Natural killer cell (primary cell): ENCODE measurements at regions not wholly inside any gene's neighbourhood (a gene's known extent, or its start where the extent isn't known, plus 50 kb on each side); places are given as distances from the start of the nearest gene placed in this dataset.

Experiments
- ATAC-seq, 3 donors: fragments of 150-1000 bp in 2 of 3; fragments of 200-7000 bp in 1 of 3; cut with Tn5 transposase; 1 replicate in 1 of 3; 2 replicates in 2 of 3; pipeline ENCODE4 v1.10.0; 2021; ENCODE audit warnings: mild to moderate bottlenecking in 2 of 3, moderate library complexity in 2 of 3
- DNase-seq, 2 donors: peaks; one replicate each; pipeline versions ENCODE4 v3.0.0 to v3.0.0-alpha.2; 2013 to 2021; ENCODE audit warnings: mixed read lengths in 1 of 2
- H3K27ac ChIP-seq: one replicate; pipeline ENCODE4 v1.5.1; 2013; ENCODE audit warnings: mild to moderate bottlenecking, low read length
- H3K27me3 ChIP-seq: one replicate; pipeline ENCODE4 v1.6.1; 2013; ENCODE audit warnings: low read length; ENCODE audit not compliant: control insufficient read depth, insufficient read depth
- H3K36me3 ChIP-seq: one replicate; pipeline ENCODE4 v1.6.1; 2013; ENCODE audit warnings: low read length; ENCODE audit not compliant: control insufficient read depth, insufficient read depth
- H3K4me1 ChIP-seq: one replicate; pipeline ENCODE4 v1.6.1; 2013; ENCODE audit warnings: low read length; ENCODE audit not compliant: control insufficient read depth, insufficient read depth
- H3K4me3 ChIP-seq: one replicate; pipeline ENCODE4 v1.5.1; 2013; ENCODE audit warnings: low read length
- H3K9me3 ChIP-seq: one replicate; pipeline ENCODE4 v1.6.1; 2013; ENCODE audit warnings: low read length; ENCODE audit not compliant: control insufficient read depth, insufficient read depth
- H3K27ac Mint-ChIP-seq, 2 donors: one replicate each; pipeline ENCODE4 v1.8.0; 2022; ENCODE audit warnings: mild to moderate bottlenecking in 2 of 2, mixed read lengths in 2 of 2, moderate library complexity in 1 of 2
- H3K27me3 Mint-ChIP-seq, 2 donors: one replicate each; pipeline ENCODE4 v1.8.0; 2022; ENCODE audit warnings: low read depth in 2 of 2, mixed read lengths in 2 of 2
- H3K36me3 Mint-ChIP-seq: one replicate; pipeline ENCODE4 v1.8.0; 2022; ENCODE audit warnings: mixed read lengths
- H3K4me1 Mint-ChIP-seq, 2 donors: one replicate each; pipeline ENCODE4 v1.8.0; 2022; ENCODE audit warnings: mixed read lengths in 2 of 2
- H3K4me3 Mint-ChIP-seq: one replicate; pipeline ENCODE4 v1.8.0; 2022; ENCODE audit warnings: mild to moderate bottlenecking, moderate library complexity, mixed read lengths
- H3K9me3 Mint-ChIP-seq, 2 donors: one replicate each; pipeline ENCODE4 v1.8.0; 2022; ENCODE audit warnings: mixed read lengths in 2 of 2
- WGBS: methylation state at CpG from one replicate; pipeline ENCODE4 v1.1.7; 2013; ENCODE audit warnings: missing lambda C conversion rate; ENCODE audit not compliant: insufficient coverage; 5-methylcytosine and 5-hydroxymethylcytosine counted together
- intact Hi-C: fragments of 100-400 bp; cut with micrococcal nuclease; formaldehyde crosslinking; loops from one replicate; pipeline ENCODE4 v1.14.2; 2022
- TF ChIP-seq, protein P1 (sequence below): fragments of 200-600 bp; IDR thresholded peaks from one replicate; pipeline ENCODE4 v1.8.0; 2022; ENCODE audit warnings: antibody characterized with exemption

DNA sequence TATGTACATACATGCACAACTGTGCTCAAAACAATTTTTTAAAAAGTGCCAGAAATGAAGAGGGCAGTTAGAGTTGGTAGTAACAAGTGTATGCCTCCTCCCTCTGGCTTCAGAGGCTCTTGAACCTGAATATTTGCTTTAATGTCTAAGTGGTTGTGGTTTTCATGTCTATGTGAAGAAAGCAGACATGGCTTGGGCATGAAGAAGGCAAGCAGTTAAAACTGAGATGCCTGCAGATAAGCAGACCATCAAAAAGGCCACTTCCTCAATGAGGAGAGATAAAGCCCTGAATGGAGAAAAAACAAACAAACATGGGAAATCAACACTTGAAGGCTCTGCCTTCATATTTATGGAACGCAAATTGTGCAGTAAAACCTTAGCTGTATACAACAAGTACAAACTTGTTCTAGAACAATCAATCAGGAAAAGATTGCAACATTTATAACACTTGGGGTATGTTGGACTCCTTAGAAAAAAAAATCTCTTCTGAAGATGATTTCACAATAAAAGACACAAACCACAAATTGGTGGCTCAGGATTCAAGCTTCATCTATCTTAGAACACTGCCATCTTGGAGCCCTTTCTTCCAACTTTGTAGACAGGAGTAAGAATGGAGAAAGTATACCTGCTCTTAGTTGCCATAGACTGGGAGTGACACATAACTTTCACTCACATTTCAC, 52.7 kb upstream of the PLA2G4A start:
- H3K4me3 ChIP-seq: no peak overlapping the region
- no peak overlapping the region for H3K4me3 Mint-ChIP-seq

DNA sequence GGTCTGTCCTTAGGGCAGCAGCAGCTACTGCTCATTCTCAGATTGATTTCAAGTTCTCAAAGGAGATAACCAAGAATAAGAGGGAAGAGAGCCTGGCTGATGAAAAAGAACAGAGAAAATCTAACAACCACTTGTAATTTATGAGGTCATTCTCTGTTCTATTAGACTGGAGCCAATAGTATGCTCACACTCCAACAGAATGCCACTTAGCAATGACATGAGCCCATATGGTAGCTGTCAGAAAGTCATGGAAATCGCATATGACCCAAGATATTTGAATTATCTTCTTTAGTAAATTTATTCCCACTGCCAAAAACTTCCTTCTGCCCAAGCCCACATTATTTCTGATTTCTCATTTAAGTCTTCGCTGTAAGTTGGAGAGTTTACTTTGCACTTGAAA, 53.7 kb upstream of the PLA2G4A start:
- H3K9me3 ChIP-seq: no peaks in the 10 kb centered on the region
- intact Hi-C loops: no loop called here
- peaks cover 0 to 2% of the 10 kb centered on the region in 2 donors for H3K9me3 Mint-ChIP-seq

More for the DNA sequence above, 52.7 kb upstream of the PLA2G4A start:
- intact Hi-C loops: no loop called here
- H3K9me3 ChIP-seq: no peaks in the 10 kb centered on the region
- no peak overlapping the region for H3K27ac ChIP-seq
- H3K36me3 ChIP-seq: no peaks in the 10 kb centered on the region
- H3K36me3 Mint-ChIP-seq: no peaks in the 10 kb centered on the region
- no CpG with 5 or more reads among the region's 1 CpG for WGBS
- H3K27me3 ChIP-seq: no peaks in the 10 kb centered on the region
- peaks cover 0 to 5% of the 10 kb centered on the region in 2 donors for H3K4me1 Mint-ChIP-seq
- H3K27me3 Mint-ChIP-seq: no peaks in the 10 kb centered on the region
- no peak for DNase-seq
- H3K9me3 Mint-ChIP-seq: peaks cover 0 to 2% of the 10 kb centered on the region in 2 donors
- no peak overlapping the region for H3K27ac Mint-ChIP-seq
- ATAC-seq: peak in 1 of 3 donors; percentile 56
- H3K4me1 ChIP-seq: no peaks in the 10 kb centered on the region
- TF ChIP-seq, protein P1, sequence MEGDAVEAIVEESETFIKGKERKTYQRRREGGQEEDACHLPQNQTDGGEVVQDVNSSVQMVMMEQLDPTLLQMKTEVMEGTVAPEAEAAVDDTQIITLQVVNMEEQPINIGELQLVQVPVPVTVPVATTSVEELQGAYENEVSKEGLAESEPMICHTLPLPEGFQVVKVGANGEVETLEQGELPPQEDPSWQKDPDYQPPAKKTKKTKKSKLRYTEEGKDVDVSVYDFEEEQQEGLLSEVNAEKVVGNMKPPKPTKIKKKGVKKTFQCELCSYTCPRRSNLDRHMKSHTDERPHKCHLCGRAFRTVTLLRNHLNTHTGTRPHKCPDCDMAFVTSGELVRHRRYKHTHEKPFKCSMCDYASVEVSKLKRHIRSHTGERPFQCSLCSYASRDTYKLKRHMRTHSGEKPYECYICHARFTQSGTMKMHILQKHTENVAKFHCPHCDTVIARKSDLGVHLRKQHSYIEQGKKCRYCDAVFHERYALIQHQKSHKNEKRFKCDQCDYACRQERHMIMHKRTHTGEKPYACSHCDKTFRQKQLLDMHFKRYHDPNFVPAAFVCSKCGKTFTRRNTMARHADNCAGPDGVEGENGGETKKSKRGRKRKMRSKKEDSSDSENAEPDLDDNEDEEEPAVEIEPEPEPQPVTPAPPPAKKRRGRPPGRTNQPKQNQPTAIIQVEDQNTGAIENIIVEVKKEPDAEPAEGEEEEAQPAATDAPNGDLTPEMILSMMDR: no peak

DNA sequence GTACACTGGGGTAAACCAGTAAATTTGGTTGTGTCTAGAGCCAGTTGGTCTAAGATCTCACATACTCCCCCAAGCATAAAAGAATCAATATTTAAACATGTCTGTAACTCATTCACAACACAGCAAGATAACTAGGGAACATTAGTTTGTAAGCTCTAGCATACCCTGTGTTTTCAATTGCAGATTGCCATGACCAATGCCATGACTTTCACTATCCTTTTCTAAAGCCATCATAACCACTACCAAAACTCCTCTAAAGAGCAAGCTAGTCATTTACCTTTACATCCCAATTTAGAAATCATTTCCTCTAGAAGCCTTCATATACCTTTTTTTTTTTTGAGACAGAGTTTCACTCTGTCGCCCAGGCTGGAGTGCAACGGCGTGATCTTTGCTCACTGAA, 56.5 kb upstream of the PLA2G4A start:
- H3K9me3 Mint-ChIP-seq: peaks cover 0 to 2% of the 10 kb centered on the region in 2 donors
- no peak overlapping the region for H3K27ac ChIP-seq
- no peak overlapping the region for H3K27ac Mint-ChIP-seq
- H3K4me1 ChIP-seq: no peaks in the 10 kb centered on the region
- WGBS: 96% methylated on average over 3 of the region's 3 CpGs
- no peak overlapping the region for H3K4me3 ChIP-seq
- intact Hi-C loops: no loop called here
- TF ChIP-seq, protein P1: no peak
- H3K4me1 Mint-ChIP-seq: peaks cover 0 to 5% of the 10 kb centered on the region in 2 donors
- no peaks in the 10 kb centered on the region for H3K36me3 Mint-ChIP-seq
- no peaks in the 10 kb centered on the region for H3K36me3 ChIP-seq
- H3K4me3 Mint-ChIP-seq: no peak overlapping the region
- H3K9me3 ChIP-seq: no peaks in the 10 kb centered on the region
- no peaks in the 10 kb centered on the region for H3K27me3 Mint-ChIP-seq
- no peaks in the 10 kb centered on the region for H3K27me3 ChIP-seq
- no peak for ATAC-seq
- DNase-seq: no peak

More for the DNA sequence above, 53.7 kb upstream of the PLA2G4A start:
- TF ChIP-seq, protein P1: no peak
- Mint-ChIP-seq H3K4me1 (peaks cover 0 to 5% of the 10 kb centered on the region in 2 donors), H3K27me3 (no peaks in the 10 kb centered on the region), H3K36me3 (no peaks in the 10 kb centered on the region), H3K4me3 (no peak overlapping the region), H3K27ac (no peak overlapping the region)
- no peaks in the 10 kb centered on the region for H3K4me1 ChIP-seq
- 100% methylated on average over 2 of the region's 2 CpGs for WGBS
- no peak overlapping the region for H3K4me3 ChIP-seq
- no peak for DNase-seq
- ATAC-seq: no peak
- H3K27me3 ChIP-seq: no peaks in the 10 kb centered on the region
- H3K27ac ChIP-seq: no peak overlapping the region
- H3K36me3 ChIP-seq: no peaks in the 10 kb centered on the region

DNA sequence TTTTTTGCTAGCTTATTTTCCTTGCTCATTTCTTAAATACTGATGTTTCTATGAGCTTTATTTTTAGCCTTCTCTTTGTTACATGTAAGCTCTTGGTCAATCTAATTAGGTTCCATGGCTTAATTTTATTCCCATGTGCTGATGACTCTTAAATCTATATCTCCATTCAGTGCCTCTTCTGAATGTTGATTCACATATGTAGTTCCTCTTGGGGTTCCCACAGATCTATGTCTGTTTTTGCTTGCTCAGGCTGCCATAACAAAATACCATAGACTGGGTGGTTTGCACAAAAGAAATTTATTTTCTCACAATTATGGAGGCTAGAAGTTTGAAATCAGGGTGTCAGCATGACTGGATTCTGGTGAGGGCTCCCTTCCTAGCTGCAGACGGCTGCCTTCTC, 58.3 kb upstream of the PLA2G4A start:
- Histone ChIP-seq H3K27ac (no peak overlapping the region), H3K36me3 (no peaks in the 10 kb centered on the region), H3K9me3 (no peaks in the 10 kb centered on the region), H3K27me3 (no peaks in the 10 kb centered on the region), H3K4me1 (no peaks in the 10 kb centered on the region), H3K4me3 (no peak overlapping the region)
- ATAC-seq (no peak), DNase-seq (no peak)
- WGBS: 88% methylated on average over 1 of the region's 1 CpG
- no peak overlapping the region for H3K4me3 Mint-ChIP-seq
- no peak overlapping the region for H3K27ac Mint-ChIP-seq
- H3K36me3 Mint-ChIP-seq: no peaks in the 10 kb centered on the region
- intact Hi-C loops: no loop called here
- peaks cover 0 to 2% of the 10 kb centered on the region in 2 donors for H3K9me3 Mint-ChIP-seq
- H3K27me3 Mint-ChIP-seq: no peaks in the 10 kb centered on the region
- no peaks in the 10 kb centered on the region for H3K4me1 Mint-ChIP-seq
- TF ChIP-seq, protein P1: no peak
